ENCODE measurements at regions not wholly inside any gene's neighbourhood (a gene's known extent, or its start where the extent isn't known, plus 50 kb on each side); places are given as distances from the start of the nearest gene placed in this dataset.

GRCh38 chr13:34667286-34668218 lies 274.5 kb upstream of the NBEA start:
- ATAC-seq (ENCODE audit: insufficient read depth, low read depth): no peak

DNA sequence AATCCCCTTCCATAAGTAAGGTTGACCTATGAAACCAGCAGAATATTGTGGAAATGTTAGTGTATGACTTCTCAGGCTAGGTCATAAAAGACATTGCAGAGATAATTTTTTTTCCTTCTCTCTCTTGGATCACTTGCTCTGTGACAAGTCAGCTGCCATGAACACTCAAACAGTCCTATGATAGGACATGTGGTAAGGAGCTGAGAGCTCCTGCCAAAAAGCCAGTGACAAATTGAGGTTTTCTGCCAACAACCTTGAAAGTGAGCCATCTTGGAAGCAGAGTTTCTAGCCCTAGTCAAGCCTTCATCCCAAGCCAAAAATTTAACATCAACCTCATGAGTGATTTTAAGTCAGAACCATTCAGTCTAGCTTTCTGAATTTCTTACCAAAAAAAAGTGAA lies 270.9 kb upstream of the NBEA start:
- no peaks in the 10 kb centered on the region for H3K36me3 ChIP-seq (ENCODE audit: insufficient read depth, low read length)
- H3K79me2 ChIP-seq (ENCODE audit: insufficient read depth, low read length): no peaks in the 10 kb centered on the region
- H4K20me1 ChIP-seq (ENCODE audit: insufficient read depth, low read length): no peaks in the 10 kb centered on the region
- no peak overlapping the region for H3K27ac ChIP-seq (ENCODE audit: low read length)
- H3K9ac ChIP-seq (ENCODE audit: low read depth, low read length): no peak overlapping the region
- no peaks in the 10 kb centered on the region for H3K27me3 ChIP-seq (ENCODE audit: insufficient read depth, low read length, poor library complexity)
- no peaks in the 10 kb centered on the region for H3K4me1 ChIP-seq (ENCODE audit: insufficient read depth, low read length)
- TF ChIP-seq CTCF (IDR thresholded peaks at IDR 0.05; ENCODE audit: borderline replicate concordance, extremely low read depth, low read length, poor library complexity, severe bottlenecking): no peak
- TF ChIP-seq EZH2 (IDR thresholded peaks at IDR 0.05; ENCODE audit: borderline replicate concordance, low read depth, low read length, severe bottlenecking): no peak
- DNase-seq (no peak), ATAC-seq (ENCODE audit: insufficient read depth, low read depth) (no peak)
- no peak overlapping the region for H3K4me3 ChIP-seq (ENCODE audit: low read depth in 1 of 2, low read length in 2 of 2)
- no peaks in the 10 kb centered on the region for H3K9me3 ChIP-seq (ENCODE audit: insufficient read depth, low read length, severe bottlenecking)
- H2AFZ ChIP-seq (ENCODE audit: low read depth, low read length): no peak overlapping the region
- H3K4me2 ChIP-seq (ENCODE audit: insufficient read depth, low read length): no peak overlapping the region

More at GRCh38 chr13:34667286-34668218, 274.5 kb upstream of the NBEA start:
- TF ChIP-seq EZH2 (IDR thresholded peaks at IDR 0.05; ENCODE audit: borderline replicate concordance, low read depth, low read length, severe bottlenecking) (no peak), CTCF (IDR thresholded peaks at IDR 0.05; ENCODE audit: borderline replicate concordance, extremely low read depth, low read length, poor library complexity, severe bottlenecking) (no peak)
- H3K9me3 ChIP-seq (ENCODE audit: insufficient read depth, low read length, severe bottlenecking): no peaks in the 10 kb centered on the region
- H3K4me1 ChIP-seq (ENCODE audit: insufficient read depth, low read length): no peaks in the 10 kb centered on the region
- no peak overlapping the region for H3K27ac ChIP-seq (ENCODE audit: low read length)
- no peak overlapping the region for H2AFZ ChIP-seq (ENCODE audit: low read depth, low read length)
- no peak for DNase-seq
- no peaks in the 10 kb centered on the region for H3K36me3 ChIP-seq (ENCODE audit: insufficient read depth, low read length)
- H4K20me1 ChIP-seq (ENCODE audit: insufficient read depth, low read length): no peaks in the 10 kb centered on the region
- no peak overlapping the region for H3K4me3 ChIP-seq (ENCODE audit: low read depth in 1 of 2, low read length in 2 of 2)
- no peak overlapping the region for H3K4me2 ChIP-seq (ENCODE audit: insufficient read depth, low read length)
- H3K79me2 ChIP-seq (ENCODE audit: insufficient read depth, low read length): no peaks in the 10 kb centered on the region
- no peak overlapping the region for H3K9ac ChIP-seq (ENCODE audit: low read depth, low read length)
- no peaks in the 10 kb centered on the region for H3K27me3 ChIP-seq (ENCODE audit: insufficient read depth, low read length, poor library complexity)

GRCh38 chr13:34672631-34673030 lies 269.4 kb upstream of the NBEA start:
- Histone ChIP-seq H3K4me2 (ENCODE audit: insufficient read depth, low read length) (no peak overlapping the region), H2AFZ (ENCODE audit: low read depth, low read length) (no peak overlapping the region), H3K36me3 (ENCODE audit: insufficient read depth, low read length) (no peaks in the 10 kb centered on the region), H3K9ac (ENCODE audit: low read depth, low read length) (no peak overlapping the region), H3K4me1 (ENCODE audit: insufficient read depth, low read length) (no peaks in the 10 kb centered on the region), H3K27ac (ENCODE audit: low read length) (no peak overlapping the region), H4K20me1 (ENCODE audit: insufficient read depth, low read length) (no peaks in the 10 kb centered on the region), H3K79me2 (ENCODE audit: insufficient read depth, low read length) (no peaks in the 10 kb centered on the region), H3K4me3 (ENCODE audit: low read depth in 1 of 2, low read length in 2 of 2) (no peak overlapping the region), H3K9me3 (ENCODE audit: insufficient read depth, low read length, severe bottlenecking) (no peaks in the 10 kb centered on the region), H3K27me3 (ENCODE audit: insufficient read depth, low read length, poor library complexity) (no peaks in the 10 kb centered on the region)
- DNase-seq (no peak), ATAC-seq (ENCODE audit: insufficient read depth, low read depth) (no peak)
- TF ChIP-seq CTCF (IDR thresholded peaks at IDR 0.05; ENCODE audit: borderline replicate concordance, extremely low read depth, low read length, poor library complexity, severe bottlenecking) (no peak), EZH2 (IDR thresholded peaks at IDR 0.05; ENCODE audit: borderline replicate concordance, low read depth, low read length, severe bottlenecking) (no peak)

Data from DND-41 (cell line).